ENCODE measurements at regions not wholly inside any gene's neighbourhood (a gene's known extent, or its start where the extent isn't known, plus 50 kb on each side); places are given as distances from the start of the nearest gene placed in this dataset.

- no peak for TF ChIP-seq POLR2A (IDR thresholded peaks at IDR 0.05)
- TF ChIP-seq POLR2AphosphoS5 (IDR thresholded peaks at IDR 0.05): no peak
Measured at GRCh38 chr3:193863657-193864357, 270.8 kb downstream of the OPA1 start.

Data from suprapubic skin (tissue), 4 donors.